ENCODE measurements at regions not wholly inside any gene's neighbourhood (a gene's known extent, or its start where the extent isn't known, plus 50 kb on each side); places are given as distances from the start of the nearest gene placed in this dataset.

DNA sequence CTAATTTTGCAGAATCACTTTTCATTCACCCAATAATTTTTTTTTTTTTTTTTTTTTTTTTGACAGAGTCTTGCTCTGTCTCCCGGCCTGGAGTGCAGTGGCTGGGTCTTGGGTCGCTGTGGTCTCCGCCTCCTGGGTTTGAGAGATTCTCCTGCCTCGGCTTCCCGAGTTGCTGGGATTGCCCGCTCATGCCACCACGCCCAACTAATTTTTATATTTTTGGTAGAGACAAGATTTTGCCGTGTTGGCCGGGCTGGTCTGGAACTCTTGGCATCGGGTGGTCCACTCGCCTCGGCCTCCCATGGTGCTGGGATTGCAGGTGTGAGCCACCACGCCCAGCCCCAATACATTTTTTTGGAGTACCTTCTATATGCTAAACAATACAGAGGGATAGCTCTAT, 1120.0 kb upstream of the ATXN8OS start:
- TF ChIP-seq NRF1 (conservative IDR thresholded peaks at IDR 0.05; ENCODE audit: low read depth, low read length) (no peak), ESRRA (IDR thresholded peaks at IDR 0.05; ENCODE audit: low read length) (no peak), POLR2A (IDR thresholded peaks at IDR 0.05; ENCODE audit: low read depth, low read length) (no peak), CHD4 (IDR thresholded peaks at IDR 0.05) (no peak), BRCA1 (IDR thresholded peaks at IDR 0.05; ENCODE audit: low read depth, low read length) (no peak), GATAD2B (conservative IDR thresholded peaks at IDR 0.05; ENCODE audit: low read depth) (no peak), NFYA (IDR thresholded peaks at IDR 0.05; ENCODE audit: borderline replicate concordance, low read depth, low read length) (no peak), SP1 (IDR thresholded peaks at IDR 0.05; ENCODE audit: low read depth, low read length) (no peak), HDAC6 (IDR thresholded peaks at IDR 0.05; ENCODE audit: unreplicated experiment) (no peak), TARDBP (IDR thresholded peaks at IDR 0.05; ENCODE audit: borderline replicate concordance) (no peak), PAX5 (IDR thresholded peaks at IDR 0.05; ENCODE audit: borderline replicate concordance, low read depth, low read length) (no peak), HCFC1 (IDR thresholded peaks at IDR 0.05; ENCODE audit: low read length) (no peak), PBX3 (IDR thresholded peaks at IDR 0.05; ENCODE audit: insufficient replicate concordance, low read depth, low read length) (no peak), CBFB (IDR thresholded peaks at IDR 0.05; ENCODE audit: low read depth) (no peak), HDGF (IDR thresholded peaks at IDR 0.05) (no peak), KLF5 (IDR thresholded peaks at IDR 0.05; ENCODE audit: partially characterized antibody) (no peak), TAF1 (IDR thresholded peaks at IDR 0.05; ENCODE audit: borderline replicate concordance, low read depth, low read length) (no peak), FOXM1 (IDR thresholded peaks at IDR 0.05; ENCODE audit: low read depth, low read length) (no peak)
- TF ChIP-seq, protein P1, sequence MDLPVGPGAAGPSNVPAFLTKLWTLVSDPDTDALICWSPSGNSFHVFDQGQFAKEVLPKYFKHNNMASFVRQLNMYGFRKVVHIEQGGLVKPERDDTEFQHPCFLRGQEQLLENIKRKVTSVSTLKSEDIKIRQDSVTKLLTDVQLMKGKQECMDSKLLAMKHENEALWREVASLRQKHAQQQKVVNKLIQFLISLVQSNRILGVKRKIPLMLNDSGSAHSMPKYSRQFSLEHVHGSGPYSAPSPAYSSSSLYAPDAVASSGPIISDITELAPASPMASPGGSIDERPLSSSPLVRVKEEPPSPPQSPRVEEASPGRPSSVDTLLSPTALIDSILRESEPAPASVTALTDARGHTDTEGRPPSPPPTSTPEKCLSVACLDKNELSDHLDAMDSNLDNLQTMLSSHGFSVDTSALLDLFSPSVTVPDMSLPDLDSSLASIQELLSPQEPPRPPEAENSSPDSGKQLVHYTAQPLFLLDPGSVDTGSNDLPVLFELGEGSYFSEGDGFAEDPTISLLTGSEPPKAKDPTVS (IDR thresholded peaks at IDR 0.05; ENCODE audit: low read depth, low read length): no peak
- TF ChIP-seq, protein P2, sequence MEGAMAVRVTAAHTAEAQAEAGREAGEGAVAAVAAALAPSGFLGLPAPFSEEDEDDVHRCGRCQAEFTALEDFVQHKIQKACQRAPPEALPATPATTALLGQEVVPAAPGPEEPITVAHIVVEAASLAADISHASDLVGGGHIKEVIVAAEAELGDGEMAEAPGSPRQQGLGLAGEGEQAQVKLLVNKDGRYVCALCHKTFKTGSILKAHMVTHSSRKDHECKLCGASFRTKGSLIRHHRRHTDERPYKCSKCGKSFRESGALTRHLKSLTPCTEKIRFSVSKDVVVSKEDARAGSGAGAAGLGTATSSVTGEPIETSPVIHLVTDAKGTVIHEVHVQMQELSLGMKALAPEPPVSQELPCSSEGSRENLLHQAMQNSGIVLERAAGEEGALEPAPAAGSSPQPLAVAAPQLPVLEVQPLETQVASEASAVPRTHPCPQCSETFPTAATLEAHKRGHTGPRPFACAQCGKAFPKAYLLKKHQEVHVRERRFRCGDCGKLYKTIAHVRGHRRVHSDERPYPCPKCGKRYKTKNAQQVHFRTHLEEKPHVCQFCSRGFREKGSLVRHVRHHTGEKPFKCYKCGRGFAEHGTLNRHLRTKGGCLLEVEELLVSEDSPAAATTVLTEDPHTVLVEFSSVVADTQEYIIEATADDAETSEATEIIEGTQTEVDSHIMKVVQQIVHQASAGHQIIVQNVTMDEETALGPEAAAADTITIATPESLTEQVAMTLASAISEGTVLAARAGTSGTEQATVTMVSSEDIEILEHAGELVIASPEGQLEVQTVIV (IDR thresholded peaks at IDR 0.05; ENCODE audit: borderline replicate concordance, partially characterized antibody): no peak
- DNase-seq (ENCODE audit: low read depth, low spot score) (no peak), FAIRE-seq (no peak), ATAC-seq (no peak)
- H3K9me3 ChIP-seq (replicated peaks; ENCODE audit: control insufficient read depth, insufficient read depth, low read length): no peaks in the 10 kb centered on the region
- no peak overlapping the region for H3K4me2 ChIP-seq (ENCODE audit: control insufficient read depth, insufficient read depth)
- intact Hi-C loops (cut with micrococcal nuclease; ENCODE audit: unreplicated experiment) (no loop called here), in situ Hi-C loops (cut with MboI) (no loop called here)
- no TSS peak for BruUV-seq (replicated peaks)
- H3K9ac ChIP-seq (ENCODE audit: control insufficient read depth, insufficient read depth, low read length): no peak overlapping the region
- WGBS (ENCODE audit: insufficient coverage, insufficient replicate concordance, low lambda C conversion rate, missing lambda C conversion rate): 47% methylated on average over 12 of the region's 13 CpGs
- ChIA-PET SMC1A (ENCODE audit: uncharacterized antibody, unreplicated experiment) (no interaction called here), RAD21 (ENCODE audit: unreplicated experiment) (no interaction called here), CTCF (no interaction called here), POLR2A (no interaction called here)
- no peak overlapping the region for H3K4me3 ChIP-seq
- no peaks in the 10 kb centered on the region for H3K79me2 ChIP-seq (ENCODE audit: control insufficient read depth, insufficient read depth, low read length)
- no peak overlapping the region for H2AFZ ChIP-seq (ENCODE audit: control insufficient read depth, low read depth, low read length)
- no peaks in the 10 kb centered on the region for H3K27me3 ChIP-seq (replicated peaks in 1 of 2; ENCODE audit: control insufficient read depth in 2 of 2, insufficient read depth in 2 of 2, low read length in 1 of 2)
- no peaks in the 10 kb centered on the region for H3K36me3 ChIP-seq (ENCODE audit: control insufficient read depth in 2 of 2, insufficient read depth in 2 of 2, low read length in 1 of 2)
- no peaks in the 10 kb centered on the region for H3K4me1 ChIP-seq (ENCODE audit: control insufficient read depth, insufficient read depth, low read length)
- H4K20me1 ChIP-seq (ENCODE audit: control insufficient read depth, insufficient read depth): no peaks in the 10 kb centered on the region
- H3K27ac ChIP-seq (ENCODE audit: control insufficient read depth, insufficient read depth): no peak overlapping the region
